Astrocyte of the spinal cord (primary cell): ENCODE measurements at regions not wholly inside any gene's neighbourhood (a gene's known extent, or its start where the extent isn't known, plus 50 kb on each side); places are given as distances from the start of the nearest gene placed in this dataset.
A peak's percentile ranks its signal among the peaks of the same experiment; 100 is the strongest.

ENCODE experiments used
- DNase-seq: peaks from one replicate; pipeline ENCODE4 v3.0.0; 2011; ENCODE audit warnings: low read depth, low spot score
- H3K4me3 ChIP-seq: 2 replicates; pipeline ENCODE4 v1.5.1; 2011; ENCODE audit warnings: low read depth, mild to moderate bottlenecking, low read length, moderate library complexity
- CTCF ChIP-seq: IDR thresholded peaks from 2 replicates; pipeline ENCODE4 v1.5.1; 2012; ENCODE audit warnings: low read depth, mild to moderate bottlenecking, low read length, inconsistent platforms
- in situ Hi-C: cut with HindIII; loops from 2 replicates; pipeline ENCODE4 v1.10.0; 2017; ENCODE audit warnings: low sequenced_read_pairs

GRCh38 chr4:155600244-155600643, 66.4 kb upstream of the GUCY1A1 start:
- no peak for DNase-seq
- TF ChIP-seq CTCF: no peak
- in situ Hi-C loops: no loop called here
- no peak overlapping the region for H3K4me3 ChIP-seq

GRCh38 chr4:155599596-155599995, 67.1 kb upstream of the GUCY1A1 start:
- DNase-seq: no peak
- in situ Hi-C loops: no loop called here
- TF ChIP-seq CTCF: no peak
- no peak overlapping the region for H3K4me3 ChIP-seq

GRCh38 chr4:155599085-155599484, 67.6 kb upstream of the GUCY1A1 start:
- no peak for DNase-seq
- in situ Hi-C loops: no loop called here
- no peak overlapping the region for H3K4me3 ChIP-seq
- TF ChIP-seq CTCF: no peak

- H3K4me3 ChIP-seq: no peak overlapping the region
- DNase-seq: peak; percentile 18
- in situ Hi-C loops: no loop called here
- TF ChIP-seq CTCF: no peak
Observed at GRCh38 chr4:155597933-155598451, 68.7 kb upstream of the GUCY1A1 start.

GRCh38 chr4:155597281-155597680, 69.4 kb upstream of the GUCY1A1 start:
- DNase-seq: no peak
- no peak overlapping the region for H3K4me3 ChIP-seq
- in situ Hi-C loops: no loop called here
- no peak for TF ChIP-seq CTCF

- DNase-seq: no peak
- H3K4me3 ChIP-seq: no peak overlapping the region
- in situ Hi-C loops: no loop called here
- TF ChIP-seq CTCF: no peak
Observed at GRCh38 chr4:155593793-155594192, 72.9 kb upstream of the GUCY1A1 start.

GRCh38 chr4:155592938-155593297, 73.7 kb upstream of the GUCY1A1 start:
- DNase-seq: no peak
- H3K4me3 ChIP-seq: no peak overlapping the region
- in situ Hi-C loops: no loop called here
- no peak for TF ChIP-seq CTCF
